GM19328 (cell line): ENCODE measurements at regions not wholly inside any gene's neighbourhood (a gene's known extent, or its start where the extent isn't known, plus 50 kb on each side); places are given as distances from the start of the nearest gene placed in this dataset.

Experiments used
- ATAC-seq: cut with Tn5 transposase; IDR thresholded peaks from one replicate; pipeline ENCODE4 v1.9.1; 2021; ENCODE audit warnings: mild to moderate bottlenecking, moderate library complexity; ENCODE audit not compliant: unreplicated experiment

GRCh38 chr6:156390621-156391020, 386.6 kb upstream of the ARID1B start:
- ATAC-seq = no peak

DNA sequence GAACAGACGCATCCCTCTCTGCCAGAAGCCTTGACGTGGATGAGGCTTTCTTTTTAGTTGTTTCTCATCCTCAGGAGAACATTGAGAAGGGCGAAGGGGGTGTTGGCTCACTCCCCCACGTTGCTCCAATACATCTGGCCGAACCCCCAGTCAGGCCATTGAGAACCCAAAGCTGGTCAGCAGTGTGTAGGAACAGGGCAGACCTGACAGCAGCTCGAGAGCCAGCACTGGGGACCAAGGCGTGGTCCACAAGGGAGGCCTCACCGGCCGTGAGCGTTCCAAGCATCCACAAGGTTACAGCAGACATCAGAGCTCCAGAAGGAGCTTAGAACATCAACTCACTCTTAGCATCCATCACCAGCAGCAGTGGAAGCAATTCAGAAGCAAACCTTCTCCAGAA, 387.9 kb upstream of the ARID1B start:
- ATAC-seq = no peak

GRCh38 chr6:156387472-156387871, 389.7 kb upstream of the ARID1B start:
- no peak for ATAC-seq

GRCh38 chr6:156383059-156383458, 394.1 kb upstream of the ARID1B start:
- ATAC-seq = no peak

- ATAC-seq = no peak
Observed at GRCh38 chr6:156379392-156380289, 397.5 kb upstream of the ARID1B start.

DNA sequence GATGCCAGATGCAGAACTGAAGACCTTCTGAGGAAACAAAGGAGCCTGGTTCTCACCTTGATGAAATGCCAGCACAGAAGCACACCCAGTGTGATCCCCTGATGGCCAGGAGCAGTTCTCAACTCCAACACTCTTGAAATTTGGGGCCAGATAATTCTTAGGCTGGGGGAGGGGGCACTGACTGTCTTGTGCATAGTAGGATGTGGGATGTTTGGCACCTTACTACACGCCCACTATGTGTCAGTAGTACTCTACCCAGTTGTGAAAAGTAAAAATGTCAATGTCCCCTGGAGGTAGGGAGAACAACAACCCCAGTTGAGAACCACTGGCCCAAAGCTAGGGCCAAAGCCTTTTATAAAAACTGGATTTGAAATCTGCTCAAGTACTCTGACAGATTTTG, 398.3 kb upstream of the ARID1B start:
- no peak for ATAC-seq

GRCh38 chr6:156376091-156376490, 401.1 kb upstream of the ARID1B start:
- no peak for ATAC-seq

DNA sequence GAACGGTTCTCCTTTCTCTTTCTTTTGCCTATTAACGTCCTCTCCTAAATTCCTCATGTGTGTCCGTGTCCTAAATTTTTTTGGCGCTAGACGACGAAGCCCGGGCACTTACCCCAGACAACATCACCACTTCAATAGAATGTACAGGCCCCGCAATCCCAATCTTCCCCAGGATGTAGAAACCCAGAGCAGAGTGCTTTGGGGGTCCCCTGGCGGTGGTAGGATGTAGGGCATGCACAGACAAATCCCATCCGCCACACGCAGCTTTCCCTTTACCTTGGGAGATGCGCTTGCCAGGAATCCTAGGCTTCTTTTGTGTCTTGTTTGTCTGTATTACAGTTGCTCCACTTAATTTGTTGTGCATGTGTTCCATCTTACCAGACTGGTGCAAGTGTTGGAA, 417.3 kb upstream of the ARID1B start:
- ATAC-seq = no peak

DNA sequence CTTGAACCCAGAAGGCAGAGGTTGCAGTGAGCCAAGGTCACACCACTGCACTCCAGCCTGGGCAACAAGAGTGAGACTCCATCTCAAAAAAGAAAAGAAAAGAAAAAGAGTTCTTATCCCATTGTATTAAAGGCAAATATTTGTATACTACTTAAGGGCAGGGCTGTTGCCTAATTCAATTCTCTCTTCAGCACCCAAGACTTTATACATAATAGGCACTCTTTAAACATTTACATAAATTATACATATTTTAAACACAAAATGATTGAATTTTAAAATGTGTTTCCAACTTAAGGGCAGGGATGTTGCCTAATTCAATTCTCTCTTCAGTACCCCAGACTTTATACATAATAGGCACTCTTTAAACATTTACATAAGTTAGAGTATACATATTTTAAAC, 424.3 kb upstream of the ARID1B start:
- ATAC-seq = no peak

DNA sequence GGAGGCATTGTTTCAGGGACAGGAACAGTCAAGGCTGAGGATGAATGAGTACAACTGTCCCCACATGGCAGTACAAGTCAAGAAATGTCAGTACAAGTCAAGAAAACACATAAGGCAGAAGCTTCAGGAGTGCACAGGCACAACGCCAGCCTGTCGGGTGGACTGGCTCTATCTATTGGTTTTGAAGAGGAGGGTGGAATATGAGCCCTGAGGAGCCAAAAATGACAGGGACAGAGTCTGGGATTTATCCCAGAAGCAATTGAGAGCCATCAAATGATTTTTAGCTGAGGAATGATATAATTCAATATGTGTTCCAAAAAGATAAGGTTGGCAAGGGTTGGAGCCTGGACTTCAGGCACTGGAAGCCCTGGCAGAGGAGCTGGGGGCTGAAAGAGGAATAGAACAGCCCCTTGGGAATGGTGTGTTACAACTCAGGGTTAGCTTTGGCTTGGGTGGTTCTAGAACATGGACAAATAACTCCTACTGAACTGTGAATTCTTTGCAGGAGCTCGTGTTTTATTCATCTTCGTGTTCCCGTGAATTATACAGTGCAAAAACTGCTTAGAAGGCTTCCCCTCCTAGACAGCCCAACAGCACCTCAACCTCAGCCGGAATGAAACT, 425.7 kb upstream of the ARID1B start:
- ATAC-seq = no peak

GRCh38 chr6:156350337-156350736, 426.8 kb upstream of the ARID1B start:
- no peak for ATAC-seq

DNA sequence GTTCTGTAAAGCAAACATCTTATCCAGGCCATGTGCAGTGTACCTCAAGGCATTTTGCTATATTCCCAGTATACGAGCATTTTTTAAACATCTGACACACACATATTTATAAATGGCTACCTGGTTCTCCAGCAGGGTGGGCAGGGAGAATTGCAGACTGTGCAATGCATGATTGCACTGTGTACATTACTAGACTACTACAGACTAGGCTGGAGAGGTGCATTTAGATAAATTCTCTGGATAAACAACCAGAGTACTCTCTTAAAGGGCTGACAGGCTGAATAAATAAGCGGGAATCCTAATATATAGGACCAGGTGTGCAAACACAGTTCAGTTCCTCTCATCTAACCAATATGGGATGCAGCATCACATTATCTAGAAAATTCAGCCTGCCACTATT, 428.3 kb upstream of the ARID1B start:
- ATAC-seq = no peak

DNA sequence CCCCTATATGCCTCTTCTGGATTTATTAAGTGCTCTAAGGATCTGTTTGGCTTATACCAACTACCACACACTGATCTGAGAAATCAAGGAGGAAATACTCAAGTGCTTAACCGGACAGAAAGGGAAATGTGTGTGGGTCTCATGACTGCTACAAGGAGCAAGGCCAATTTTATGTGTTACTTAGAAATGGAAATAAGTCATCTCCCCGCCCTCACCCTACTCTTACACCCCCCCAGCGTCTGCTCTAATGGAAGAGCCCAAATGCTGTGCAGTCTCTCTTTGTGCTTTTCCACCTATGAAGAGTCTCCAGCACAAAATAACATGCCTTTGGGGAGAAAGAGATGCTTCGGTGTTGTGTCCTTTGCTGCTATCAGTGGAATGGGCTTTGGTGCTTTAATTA, 428.8 kb upstream of the ARID1B start:
- ATAC-seq = no peak

DNA sequence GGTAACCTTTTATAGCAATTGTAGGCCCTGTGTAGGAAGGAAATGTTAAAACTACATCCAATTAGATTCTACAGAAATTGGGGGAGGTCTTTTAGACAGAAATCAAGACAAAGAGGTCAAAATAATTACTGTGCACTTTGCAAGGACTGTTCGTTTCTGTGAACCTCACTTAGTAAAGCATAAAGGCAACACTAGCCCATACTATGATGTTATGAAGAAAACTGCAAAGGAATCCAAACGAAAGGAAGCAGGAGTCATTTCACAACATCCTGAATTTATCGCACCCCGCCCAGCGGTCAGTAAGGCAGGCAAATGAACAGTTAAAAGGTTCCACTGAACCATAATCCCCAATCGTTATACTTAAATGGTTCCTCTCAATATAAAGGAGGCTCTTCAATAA, 429.5 kb upstream of the ARID1B start:
- no peak for ATAC-seq

DNA sequence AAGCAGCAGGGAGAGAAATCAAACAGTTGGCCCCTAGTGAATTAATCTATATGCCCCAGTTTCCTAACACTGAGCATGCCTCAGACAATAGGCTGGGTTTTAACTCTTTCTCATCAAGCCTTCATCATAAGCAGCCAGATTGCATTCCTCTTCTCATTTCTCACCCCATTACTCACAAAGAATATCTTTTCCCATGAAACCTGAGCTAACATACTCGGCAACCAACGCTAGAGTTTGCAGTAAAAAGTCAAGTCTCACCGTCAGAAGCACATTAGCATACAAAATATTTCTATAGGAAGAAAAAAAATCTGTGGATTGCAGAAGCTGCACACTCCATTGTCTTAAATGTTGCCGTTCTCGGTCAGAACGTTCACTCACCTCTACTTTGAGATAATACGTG, 429.9 kb upstream of the ARID1B start:
- no peak for ATAC-seq

DNA sequence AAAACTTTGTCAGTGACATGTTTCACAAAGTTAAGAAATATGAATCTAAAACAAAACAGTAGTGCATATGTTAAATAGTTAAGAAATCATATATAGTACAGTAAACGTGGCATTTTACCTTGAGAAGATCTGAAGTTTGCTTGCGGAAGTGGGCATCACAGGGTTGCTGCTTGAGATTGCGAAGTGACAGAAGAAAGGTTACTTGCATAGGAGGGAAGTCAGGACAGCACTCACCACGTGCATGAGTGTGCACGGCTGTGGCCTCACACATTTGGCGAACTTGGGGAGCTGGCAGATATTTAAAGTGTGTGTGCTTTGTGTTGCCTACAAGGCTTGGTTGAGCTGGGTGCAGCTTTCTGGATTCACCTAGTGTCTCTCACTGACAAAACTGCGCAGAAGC, 431.5 kb upstream of the ARID1B start:
- no peak for ATAC-seq

- ATAC-seq = no peak
Observed at GRCh38 chr6:156344491-156344890, 432.7 kb upstream of the ARID1B start.

- no peak for ATAC-seq
Observed at GRCh38 chr6:156337801-156338200, 439.4 kb upstream of the ARID1B start.

DNA sequence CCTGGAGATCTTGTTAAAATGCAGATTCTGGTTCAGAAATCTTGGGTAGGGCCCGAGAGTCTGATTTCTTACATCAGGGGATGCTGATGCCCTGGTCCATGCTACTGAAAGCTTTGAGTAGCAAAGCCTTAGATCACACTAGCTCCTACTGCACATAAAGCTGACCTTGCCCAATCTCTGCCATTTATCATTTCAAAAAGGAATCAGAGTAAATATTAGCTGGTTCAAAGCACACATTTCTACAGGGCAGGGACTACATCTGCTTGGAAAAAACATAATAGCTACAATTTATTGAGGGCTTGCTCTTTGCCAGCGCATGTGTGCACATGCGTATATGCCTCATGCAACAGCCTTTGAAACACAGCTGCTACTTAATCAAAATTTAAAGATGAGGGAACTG, 440.4 kb upstream of the ARID1B start:
- no peak for ATAC-seq

DNA sequence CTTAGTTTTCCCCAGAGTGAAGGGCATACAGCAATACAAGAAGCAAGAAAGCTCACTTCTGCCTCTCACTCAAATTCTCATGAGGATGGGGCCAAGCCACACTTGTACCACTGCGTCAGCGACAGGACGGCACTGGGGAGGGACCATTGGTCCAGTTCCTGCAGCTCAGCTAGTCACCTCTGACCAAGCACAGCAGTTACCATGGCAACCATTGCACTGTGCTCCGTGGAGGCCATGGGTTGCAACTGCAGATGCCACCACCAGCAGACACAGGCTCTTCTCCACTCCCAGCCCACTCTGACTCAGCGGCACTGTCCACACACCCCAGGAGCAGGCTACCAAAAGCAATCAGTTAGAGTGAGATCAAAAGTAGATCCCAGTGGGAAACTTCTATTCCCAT, 441.1 kb upstream of the ARID1B start:
- ATAC-seq = no peak

DNA sequence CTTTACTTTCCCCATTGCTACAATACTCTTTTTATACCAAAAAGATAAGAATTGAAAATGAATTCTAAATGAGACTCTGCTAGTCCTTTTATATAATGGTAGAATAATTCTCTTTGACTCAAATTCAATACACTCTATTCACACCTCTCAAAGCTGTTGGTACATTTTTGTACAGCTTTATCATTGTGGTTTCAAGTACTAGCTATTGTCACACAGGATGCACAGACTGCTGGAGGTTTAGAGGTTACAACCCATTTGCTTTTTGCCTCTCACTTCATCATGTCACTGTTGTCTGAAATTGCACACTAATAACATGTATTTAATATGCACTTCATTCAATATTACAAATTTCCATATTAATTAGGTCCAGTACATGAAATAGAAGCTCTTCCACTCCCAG, 442.2 kb upstream of the ARID1B start:
- ATAC-seq = no peak

DNA sequence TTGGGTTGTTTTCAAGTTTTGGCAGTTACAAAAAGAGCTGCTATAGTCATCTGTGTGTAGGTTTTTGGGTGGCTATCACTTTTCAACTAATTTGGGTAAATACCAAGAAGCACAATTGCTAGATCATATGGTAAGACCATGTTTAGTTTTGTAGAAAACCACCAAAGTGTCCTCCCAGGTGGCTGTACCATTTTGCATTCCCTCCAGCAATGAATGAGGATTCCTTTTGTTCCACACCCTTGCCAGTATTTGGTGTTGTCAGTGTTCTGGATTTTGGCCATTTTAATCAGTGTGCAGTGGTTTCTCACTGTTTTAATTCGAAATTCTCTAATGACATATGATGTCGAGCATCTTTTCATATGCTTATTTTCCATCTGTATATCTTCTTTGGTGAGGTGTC, 457.5 kb upstream of the ARID1B start:
- ATAC-seq = no peak
